HG03558 (cell line): ENCODE measurements at regions not wholly inside any gene's neighbourhood (a gene's known extent, or its start where the extent isn't known, plus 50 kb on each side); places are given as distances from the start of the nearest gene placed in this dataset.
"Not testable (repeated sequence)": the region's sequence is repeated elsewhere in the genome, so short reads cannot be mapped to it uniquely, and the experiment has no call there.

Experiments used
- ATAC-seq: cut with Tn5 transposase; IDR thresholded peaks from one replicate; pipeline ENCODE4 v1.9.1; 2021; ENCODE audit warnings: moderate number of reproducible peaks; ENCODE audit not compliant: unreplicated experiment; ENCODE audit errors: extremely low read depth

GRCh38 chr10:28386503-28386868 is 83.6 kb upstream of the MPP7 start:
- ATAC-seq = no peak

GRCh38 chr10:28387140-28387539 is 84.3 kb upstream of the MPP7 start:
- no peak for ATAC-seq

DNA sequence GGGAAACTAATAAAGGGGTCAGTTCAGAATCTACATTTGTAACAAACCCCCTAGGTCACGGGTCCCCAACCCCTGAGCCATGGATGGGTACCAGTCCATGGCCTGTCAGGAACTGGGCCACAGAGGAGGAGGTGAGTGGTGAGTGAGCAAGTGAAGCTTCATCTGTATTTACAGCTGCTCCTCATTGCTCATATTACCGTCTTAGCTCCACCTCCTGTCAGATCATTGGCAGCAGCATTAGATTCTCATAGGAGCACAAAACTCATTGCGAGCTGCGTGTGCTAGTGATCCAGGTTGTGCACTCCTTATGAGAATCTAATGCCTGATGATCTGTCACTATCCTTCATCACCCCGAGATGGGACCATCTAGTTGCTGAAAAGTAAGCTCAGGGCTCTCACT is 88.4 kb upstream of the MPP7 start:
- ATAC-seq = no peak

DNA sequence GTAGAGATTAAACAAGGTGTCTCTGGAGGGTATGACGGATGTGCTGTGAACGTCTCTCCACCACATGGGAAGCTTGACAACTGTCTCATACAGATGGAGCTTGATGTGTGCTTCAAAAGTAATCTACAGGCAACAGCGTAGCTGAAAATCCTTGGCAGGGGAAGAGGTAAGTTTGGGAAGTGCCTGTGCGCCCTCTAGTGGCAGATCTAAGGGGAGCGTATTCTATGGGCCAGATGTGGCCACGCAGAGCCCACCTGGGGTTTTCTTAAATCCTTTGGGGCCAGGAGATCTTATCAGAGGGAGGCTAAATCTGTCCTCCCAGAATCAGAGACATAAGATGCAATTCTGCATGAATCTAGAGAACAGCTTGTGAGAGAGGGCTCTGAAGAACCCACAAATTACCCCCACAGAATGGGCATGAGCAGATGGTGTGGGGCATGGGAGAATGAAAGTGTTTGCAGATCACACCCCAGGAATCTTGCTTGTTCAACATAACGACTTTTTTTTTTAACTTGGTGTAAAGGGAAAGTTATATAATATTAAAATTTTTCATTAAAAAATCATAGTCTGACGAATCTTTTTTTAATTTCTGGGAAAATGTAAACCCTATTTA is 91.2 kb upstream of the MPP7 start:
- ATAC-seq = no peak

GRCh38 chr10:28396331-28396730 is 93.5 kb upstream of the MPP7 start:
- no peak for ATAC-seq

DNA sequence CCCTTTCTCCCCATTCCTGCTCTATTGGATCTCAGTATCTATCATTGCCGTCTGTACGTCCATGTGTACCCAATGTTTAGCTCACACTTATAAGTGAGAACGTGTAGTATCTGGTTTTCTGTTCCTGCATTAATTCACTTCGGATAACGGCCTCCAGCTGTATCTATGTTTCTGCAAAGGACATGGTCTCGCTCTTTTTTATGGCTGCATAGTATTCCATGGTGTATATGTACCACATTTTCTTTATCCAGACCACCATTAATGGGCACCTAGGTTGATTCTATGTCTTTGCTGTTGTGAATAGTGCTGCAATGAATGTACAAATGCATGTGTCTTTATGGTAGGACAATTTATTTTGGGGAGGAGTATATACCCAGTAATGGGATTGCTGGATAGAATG is 94.4 kb upstream of the MPP7 start:
- no peak for ATAC-seq

DNA sequence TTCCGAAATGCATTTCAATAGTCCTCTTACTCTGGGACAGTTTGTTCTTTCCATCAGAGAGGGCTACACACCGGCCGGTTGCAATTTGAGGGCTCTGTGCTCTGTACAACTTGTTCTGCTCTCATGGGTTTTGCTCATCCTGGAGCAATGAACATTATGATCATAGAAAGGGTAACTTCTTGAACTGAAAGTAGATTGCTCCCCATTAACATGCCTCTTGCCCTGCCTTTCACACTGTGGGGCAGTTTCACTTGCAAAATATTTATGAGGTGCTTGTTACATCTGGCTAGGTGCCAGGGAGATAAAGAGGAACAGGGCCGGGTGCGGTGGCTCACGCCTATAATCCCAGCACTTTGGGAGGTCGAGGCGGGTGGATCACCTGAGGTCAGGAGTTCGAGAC is 97.3 kb upstream of the MPP7 start:
- no peak for ATAC-seq

DNA sequence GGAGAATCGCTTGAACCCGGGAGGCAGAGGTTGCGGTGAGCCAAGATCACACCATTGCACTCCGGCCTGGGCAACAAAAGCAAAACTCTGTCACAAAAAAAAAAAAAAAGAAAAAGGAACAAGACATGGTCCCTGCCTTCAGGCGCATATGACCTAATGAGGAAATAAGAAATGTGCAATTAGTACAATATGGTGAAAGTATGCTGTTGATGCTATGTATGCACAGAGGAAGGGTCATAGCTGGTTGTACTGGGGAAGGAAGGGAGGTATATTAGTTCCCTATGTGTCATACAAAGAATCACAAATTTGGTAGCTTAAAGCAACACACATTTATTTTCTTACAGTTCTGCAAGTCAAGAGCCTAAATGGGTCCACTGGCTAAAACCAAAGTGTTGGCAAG is 97.8 kb upstream of the MPP7 start:
- no peak for ATAC-seq

DNA sequence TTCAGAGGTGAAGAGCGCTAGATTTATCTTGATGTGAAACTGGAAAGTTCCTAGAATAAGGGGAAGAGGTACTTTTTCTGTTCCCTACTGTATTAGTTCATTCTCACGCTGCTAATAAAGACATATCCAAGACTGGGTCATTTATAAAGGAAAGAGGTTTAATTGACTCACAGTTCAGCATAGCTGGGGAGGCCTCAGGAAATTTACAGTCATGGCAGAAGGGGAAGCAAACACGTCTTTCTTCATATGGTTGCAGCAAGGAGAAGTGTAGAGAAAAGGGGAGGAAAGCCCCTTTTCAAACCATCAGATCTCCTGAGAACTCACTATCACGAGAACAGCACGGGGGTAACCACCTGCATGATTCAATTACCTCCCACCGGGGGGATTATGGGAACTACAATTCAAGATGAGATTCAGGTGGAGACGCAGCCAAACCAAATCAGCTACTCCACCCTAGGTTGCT is 99.8 kb upstream of the MPP7 start:
- not testable (repeated sequence) for ATAC-seq

DNA sequence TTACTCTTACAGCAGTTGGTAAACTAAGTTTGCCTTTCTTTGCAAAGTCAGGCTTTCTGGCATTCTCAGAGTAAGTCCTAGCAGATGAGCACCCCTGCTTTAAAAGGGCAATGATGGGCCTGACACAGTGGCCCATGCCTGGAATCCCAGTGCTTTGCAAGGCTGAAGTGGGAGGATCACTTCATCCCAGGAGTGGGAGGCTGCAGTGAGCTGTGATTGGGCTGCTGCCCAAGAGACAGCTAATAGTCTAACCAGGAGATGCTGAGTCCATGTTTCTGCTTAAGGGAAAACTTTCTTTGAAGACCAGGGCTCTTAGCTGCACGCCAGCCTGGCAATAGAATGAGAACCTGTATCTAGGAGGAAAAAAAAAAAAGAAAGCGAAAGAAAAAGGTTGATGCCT is 100.2 kb upstream of the MPP7 start:
- ATAC-seq = no peak

- no peak for ATAC-seq
These were observed 105.4 kb upstream of the MPP7 start for GRCh38 chr10:28408237-28408777.

DNA sequence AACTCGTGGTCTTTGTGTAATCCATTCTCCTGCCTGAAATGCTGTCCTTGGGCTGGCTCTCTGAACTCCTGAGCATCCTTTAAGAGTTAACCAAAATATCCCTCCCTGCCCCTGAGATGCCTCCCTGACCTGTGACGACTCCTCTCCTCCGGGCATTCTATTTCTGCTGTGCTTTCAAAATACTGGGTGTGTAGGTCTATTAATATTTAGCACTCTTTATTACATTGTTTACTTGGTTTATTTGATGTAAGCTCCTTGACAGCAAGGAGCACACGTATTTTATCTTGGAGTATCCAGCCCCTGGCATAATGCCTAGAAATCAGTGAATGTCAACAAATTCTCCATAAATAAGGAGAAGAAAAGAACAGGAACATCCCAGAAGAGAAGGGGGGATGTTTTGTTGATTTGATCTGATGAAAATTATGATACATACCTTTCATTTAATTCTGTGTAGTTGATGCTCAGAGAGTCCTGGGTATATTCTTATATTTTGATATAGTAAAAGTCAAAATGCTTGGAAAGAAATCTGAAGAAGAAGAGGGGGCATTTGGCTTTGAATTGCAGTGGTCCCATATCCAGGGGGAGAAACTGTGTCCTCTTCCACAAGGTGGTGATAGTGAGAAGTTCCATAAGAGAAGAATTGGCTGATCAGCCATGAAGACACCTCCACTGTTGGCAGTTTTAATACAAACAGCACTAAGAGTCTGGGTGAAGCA is 107.7 kb upstream of the MPP7 start:
- no peak for ATAC-seq

- no peak for ATAC-seq
These were observed 108.2 kb upstream of the MPP7 start for GRCh38 chr10:28411136-28411460.

DNA sequence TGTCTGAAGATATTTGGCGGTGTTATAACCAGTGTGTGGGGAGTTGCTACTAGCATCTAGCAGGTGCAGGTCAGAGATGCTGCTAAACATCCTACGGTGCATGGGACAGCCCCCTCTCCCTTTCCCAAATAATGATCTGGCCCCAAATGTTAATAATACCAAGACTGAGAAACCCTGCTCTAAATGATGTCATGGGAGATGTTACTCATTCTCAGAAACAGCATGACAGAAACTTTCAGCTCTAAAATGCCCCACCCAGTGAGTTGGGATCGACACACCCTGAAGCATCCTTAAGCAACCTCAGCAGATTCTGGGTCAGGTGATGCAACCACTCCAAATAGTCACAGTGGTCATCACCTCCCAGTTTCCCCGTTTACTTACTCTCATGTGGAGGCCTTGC is 108.8 kb upstream of the MPP7 start:
- ATAC-seq = peak; percentile 53

DNA sequence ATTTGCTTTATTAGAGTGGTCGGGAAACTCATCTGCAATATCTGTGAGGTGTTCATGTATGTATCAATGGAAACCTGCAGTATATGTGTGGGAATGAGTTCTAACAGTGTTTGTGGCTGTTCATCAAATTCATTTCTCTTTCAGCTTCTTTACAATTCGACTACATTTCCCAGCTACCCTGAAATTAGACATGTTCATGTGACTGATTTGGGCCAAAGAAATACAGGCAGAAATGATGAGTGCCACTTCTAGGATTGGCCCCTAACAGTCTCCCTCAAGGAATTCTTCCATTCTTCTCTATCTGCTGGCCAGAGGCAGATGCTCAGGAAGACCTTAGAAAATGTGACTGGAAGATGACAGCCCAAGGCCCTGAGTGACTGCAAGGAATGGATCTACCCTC is 114.8 kb upstream of the WAC start:
- no peak for ATAC-seq

- no peak for ATAC-seq
These were observed 107.5 kb upstream of the WAC start for GRCh38 chr10:28425422-28425821.

DNA sequence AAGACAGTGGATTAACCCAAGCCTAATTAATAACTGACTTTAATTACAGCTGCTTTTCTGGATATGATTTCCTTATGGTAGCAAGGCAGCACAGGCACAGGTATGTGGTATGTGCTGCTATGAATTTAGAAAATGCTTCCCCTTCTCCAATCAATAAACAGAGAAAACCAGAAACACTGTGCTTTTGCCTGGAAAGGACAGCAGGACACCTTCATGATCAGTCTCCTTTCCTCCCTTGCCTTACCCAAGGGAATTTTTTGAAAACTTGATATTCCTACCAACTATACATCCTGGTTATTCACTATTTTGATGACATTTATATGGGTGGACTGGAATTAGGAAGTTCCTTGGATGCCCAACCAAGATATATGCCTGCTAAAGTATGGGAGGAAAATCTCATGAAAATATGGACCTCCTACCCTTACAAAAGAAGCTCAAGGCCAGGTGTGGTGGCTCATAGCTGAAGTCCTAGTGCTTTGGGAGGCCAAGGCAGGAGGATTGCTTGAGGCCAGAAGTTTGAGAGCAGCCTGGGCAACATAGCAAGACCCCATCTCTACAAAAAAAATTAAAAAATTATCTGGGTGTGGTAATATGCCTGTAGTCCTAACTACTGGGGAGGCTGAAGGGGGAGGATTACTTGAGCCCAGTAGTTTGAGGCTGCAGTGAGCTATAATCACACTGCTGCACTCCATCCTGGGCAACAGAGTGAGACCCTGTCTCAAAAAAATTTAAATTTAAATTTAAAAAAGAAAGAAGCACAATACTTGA is 106.3 kb upstream of the WAC start:
- ATAC-seq = no peak

DNA sequence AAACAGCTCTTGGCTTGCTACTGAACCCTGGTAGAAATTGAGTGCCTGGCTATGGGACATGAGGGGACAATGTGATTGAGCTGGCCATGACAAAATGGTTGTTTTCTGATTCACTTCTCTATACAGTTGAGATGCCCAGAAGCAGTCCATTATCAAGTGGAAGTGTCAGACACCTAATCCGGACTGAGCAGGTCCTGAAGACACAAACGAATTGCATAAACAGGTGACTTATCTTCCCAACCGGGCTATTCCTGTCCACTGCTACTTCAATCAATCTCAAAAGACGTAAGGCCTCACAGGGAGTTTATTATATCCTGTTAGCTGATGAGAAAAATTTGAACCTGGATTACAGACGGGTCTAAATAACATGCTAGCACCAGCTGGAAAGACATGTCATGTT is 105.5 kb upstream of the WAC start:
- ATAC-seq = no peak

DNA sequence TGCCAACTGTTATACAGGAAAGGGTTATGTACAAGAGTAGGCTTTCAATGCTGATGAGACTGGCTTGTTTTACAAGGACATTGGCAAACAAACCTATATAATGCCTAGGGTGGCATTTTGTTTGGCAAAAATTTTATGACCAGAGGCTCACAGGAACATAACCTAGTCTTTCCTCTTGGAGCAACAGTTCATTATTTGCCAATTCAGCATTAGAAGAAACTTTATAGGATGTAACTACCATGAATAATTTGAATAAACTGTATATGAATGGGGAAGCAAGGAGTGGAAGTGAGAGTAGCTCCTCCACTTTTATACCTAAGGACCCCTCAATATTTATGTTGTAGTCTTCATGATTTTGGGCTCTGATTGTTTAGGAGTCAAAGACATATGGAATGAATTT is 103.9 kb upstream of the WAC start:
- ATAC-seq = no peak

DNA sequence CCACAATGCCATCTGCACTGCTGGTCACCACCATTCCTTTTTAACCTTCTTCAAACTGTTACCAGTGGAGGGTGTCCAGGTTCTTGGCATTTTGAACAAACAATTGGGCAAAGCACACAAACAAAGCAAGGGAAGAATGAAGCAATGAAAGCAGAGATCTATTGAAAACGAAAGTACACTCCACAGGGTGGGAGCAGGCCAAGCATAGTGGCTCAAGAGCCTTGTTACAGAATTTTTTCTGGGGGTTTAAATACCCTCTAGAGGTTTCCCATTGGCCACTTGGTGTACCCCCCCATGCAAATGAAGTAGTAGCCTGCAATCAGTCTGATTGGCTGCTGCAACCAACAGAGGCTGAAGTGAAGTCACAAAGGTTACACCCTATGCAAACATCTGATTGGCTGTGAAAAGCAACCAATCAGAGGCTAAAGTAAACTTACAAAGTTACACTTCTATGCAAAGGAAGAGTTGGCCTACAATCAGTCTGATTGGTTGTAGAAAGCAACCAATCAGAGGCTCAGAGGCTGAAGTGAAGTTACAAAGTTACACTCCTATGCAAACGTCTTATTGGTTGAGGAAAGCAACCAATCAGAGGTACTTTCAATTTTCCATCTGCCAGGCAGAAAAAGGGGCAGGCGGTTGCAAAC is 103.2 kb upstream of the WAC start:
- no peak for ATAC-seq

- ATAC-seq = no peak
These were observed 101.8 kb upstream of the WAC start for GRCh38 chr10:28431139-28431538.
